Prostate gland (tissue), 2 donors: ENCODE measurements at regions not wholly inside any gene's neighbourhood (a gene's known extent, or its start where the extent isn't known, plus 50 kb on each side); places are given as distances from the start of the nearest gene placed in this dataset.

Experiments used
- CTCF ChIP-seq, 4 experiments: fragments of 200-600 bp in 2 of 4; fragments of 450-650 bp in 2 of 4; sonication (generic) in 2 of 4; IDR thresholded peaks; 1 replicate in 3 of 4; 2 replicates in 1 of 4; pipeline ENCODE4 v1.5.1; 2016 to 2019; ENCODE audit warnings: antibody characterized with exemption in 4 of 4, mild to moderate bottlenecking in 2 of 4, moderate library complexity in 2 of 4
- POLR2A ChIP-seq: fragments of 450-650 bp; IDR thresholded peaks from one replicate; pipeline ENCODE4 v1.6.1; 2016; ENCODE audit warnings: antibody characterized with exemption, mild to moderate bottlenecking
- POLR2AphosphoS5 ChIP-seq: sonication (generic); formaldehyde crosslinking; IDR thresholded peaks from one replicate; pipeline ENCODE4 v1.6.1; 2017; ENCODE audit warnings: antibody characterized with exemption

GRCh38 chr1:96130432-96130831, 591.2 kb upstream of the PTBP2 start:
- no peak for TF ChIP-seq CTCF (IDR thresholded peaks at IDR 0.05)
- no peak for TF ChIP-seq POLR2A
- no peak for TF ChIP-seq POLR2AphosphoS5
